ENCODE measurements at regions not wholly inside any gene's neighbourhood (a gene's known extent, or its start where the extent isn't known, plus 50 kb on each side); places are given as distances from the start of the nearest gene placed in this dataset.

- no peak overlapping the region for H3K4me3 Mint-ChIP-seq
- intact Hi-C loops (cut with DNase I, micrococcal nuclease): no loop called here
- no peaks in the 10 kb centered on the region for H3K9me3 Mint-ChIP-seq (ENCODE audit: low read depth)
- ChIA-PET CTCF (no interaction called here), POLR2A (no interaction called here)
- H3K27ac Mint-ChIP-seq: no peak overlapping the region
- DNase-seq (no peak), ATAC-seq (no peak)
- peaks cover 5% of the 10 kb centered on the region for H3K27me3 Mint-ChIP-seq
- H3K4me1 Mint-ChIP-seq: no peaks in the 10 kb centered on the region
- H3K36me3 Mint-ChIP-seq (ENCODE audit: low read depth): no peaks in the 10 kb centered on the region
These were observed 164.1 kb upstream of the PELI2 start for GRCh38 chr14:55954108-55954507.

DNA sequence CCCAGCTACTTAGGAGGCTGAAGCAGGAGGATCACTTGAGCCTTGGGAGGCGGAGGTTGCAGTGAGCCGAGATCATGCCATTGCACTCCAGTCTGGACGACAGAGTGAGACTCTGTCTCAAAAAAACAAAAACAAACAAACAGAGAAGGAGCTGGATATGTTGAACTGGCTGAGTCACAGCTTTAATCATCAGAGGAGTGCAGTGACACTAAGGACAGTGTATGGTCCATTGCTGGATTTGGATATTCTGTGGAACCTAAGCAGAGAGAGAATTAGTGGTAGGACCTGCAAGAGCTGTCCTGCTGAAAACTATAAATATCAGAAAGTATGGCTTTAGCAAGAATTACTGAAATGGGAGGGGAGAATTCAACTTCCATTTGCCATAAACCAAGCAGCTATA, 163.0 kb upstream of the PELI2 start:
- Mint-ChIP-seq H3K4me1 (no peaks in the 10 kb centered on the region), H3K9me3 (ENCODE audit: low read depth) (no peaks in the 10 kb centered on the region), H3K27me3 (peaks cover 2% of the 10 kb centered on the region), H3K27ac (no peak overlapping the region), H3K4me3 (no peak overlapping the region), H3K36me3 (ENCODE audit: low read depth) (no peaks in the 10 kb centered on the region)
- ATAC-seq: no peak
- ChIA-PET CTCF (no interaction called here), POLR2A (no interaction called here)
- intact Hi-C loops (cut with DNase I, micrococcal nuclease): no loop called here
- no peak for DNase-seq

- DNase-seq (no peak), ATAC-seq (no peak)
- Mint-ChIP-seq H3K27me3 (peaks cover 4% of the 10 kb centered on the region), H3K36me3 (ENCODE audit: low read depth) (no peaks in the 10 kb centered on the region), H3K4me1 (no peaks in the 10 kb centered on the region), H3K9me3 (ENCODE audit: low read depth) (no peaks in the 10 kb centered on the region), H3K4me3 (no peak overlapping the region), H3K27ac (no peak overlapping the region)
- POLR2A ChIA-PET: no interaction called here
- intact Hi-C loops (cut with DNase I, micrococcal nuclease): no loop called here
- CTCF ChIA-PET: interaction anchor here (0.9 to 1.2 kb wide), 2 partner anchors 10 to 13 kb away, joined by 3 to 6 read pairs; no protein-coding TSS in a partner anchor
These were observed 160.3 kb upstream of the PELI2 start for GRCh38 chr14:55957950-55958349.

GRCh38 chr14:55963295-55963694, 154.9 kb upstream of the PELI2 start:
- Mint-ChIP-seq H3K4me1 (no peaks in the 10 kb centered on the region), H3K27ac (no peak overlapping the region), H3K4me3 (no peak overlapping the region), H3K9me3 (ENCODE audit: low read depth) (no peaks in the 10 kb centered on the region), H3K27me3 (peaks cover 9% of the 10 kb centered on the region), H3K36me3 (ENCODE audit: low read depth) (no peaks in the 10 kb centered on the region)
- POLR2A ChIA-PET: no interaction called here
- ATAC-seq (no peak), DNase-seq (no peak)
- CTCF ChIA-PET: no interaction called here
- intact Hi-C loops (cut with DNase I, micrococcal nuclease): no loop called here

GRCh38 chr14:55964091-55964490, 154.1 kb upstream of the PELI2 start:
- no peaks in the 10 kb centered on the region for H3K9me3 Mint-ChIP-seq (ENCODE audit: low read depth)
- POLR2A ChIA-PET: no interaction called here
- intact Hi-C loops (cut with DNase I, micrococcal nuclease): no loop called here
- peaks cover 9% of the 10 kb centered on the region for H3K27me3 Mint-ChIP-seq
- no peak for DNase-seq
- ATAC-seq: no peak
- H3K4me3 Mint-ChIP-seq: no peak overlapping the region
- H3K27ac Mint-ChIP-seq: no peak overlapping the region
- CTCF ChIA-PET: no interaction called here
- no peaks in the 10 kb centered on the region for H3K4me1 Mint-ChIP-seq
- H3K36me3 Mint-ChIP-seq (ENCODE audit: low read depth): no peaks in the 10 kb centered on the region

- intact Hi-C loops (cut with DNase I, micrococcal nuclease): no loop called here
- no peaks in the 10 kb centered on the region for H3K36me3 Mint-ChIP-seq (ENCODE audit: low read depth)
- H3K27ac Mint-ChIP-seq: no peak overlapping the region
- no peak overlapping the region for H3K4me3 Mint-ChIP-seq
- DNase-seq (no peak), ATAC-seq (no peak)
- H3K4me1 Mint-ChIP-seq: no peaks in the 10 kb centered on the region
- no peaks in the 10 kb centered on the region for H3K9me3 Mint-ChIP-seq (ENCODE audit: low read depth)
- H3K27me3 Mint-ChIP-seq: peaks cover 9% of the 10 kb centered on the region
- ChIA-PET CTCF (interaction anchor here (0.9 kb wide), 1 partner anchor 470 kb away, joined by 3 read pairs; no protein-coding TSS in a partner anchor), POLR2A (no interaction called here)
These were observed 153.4 kb upstream of the PELI2 start for GRCh38 chr14:55964821-55965220.

DNA sequence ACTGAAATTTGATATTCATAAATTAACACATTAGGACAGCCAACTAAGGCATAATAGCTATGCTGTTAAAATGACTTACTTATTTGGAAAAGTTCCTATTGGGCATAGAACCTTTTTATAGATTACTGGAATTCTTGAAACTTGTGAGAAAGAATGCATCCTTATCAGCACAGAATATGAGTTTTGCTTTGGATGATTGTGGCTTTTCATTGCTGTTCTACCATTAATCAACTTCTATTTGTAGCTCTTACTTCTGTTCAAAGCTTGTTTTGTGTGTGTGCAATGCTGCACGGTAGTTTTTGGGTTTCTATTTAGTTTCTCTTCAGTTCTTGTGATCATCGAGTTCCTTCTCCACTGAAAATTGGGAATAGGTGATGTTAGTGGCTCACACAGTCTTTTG, 152.4 kb upstream of the PELI2 start:
- intact Hi-C loops (cut with DNase I, micrococcal nuclease): no loop called here
- DNase-seq: no peak
- no peaks in the 10 kb centered on the region for H3K4me1 Mint-ChIP-seq
- peaks cover 7% of the 10 kb centered on the region for H3K27me3 Mint-ChIP-seq
- no peaks in the 10 kb centered on the region for H3K9me3 Mint-ChIP-seq (ENCODE audit: low read depth)
- POLR2A ChIA-PET: no interaction called here
- no peak for ATAC-seq
- no peak overlapping the region for H3K4me3 Mint-ChIP-seq
- CTCF ChIA-PET: no interaction called here
- no peak overlapping the region for H3K27ac Mint-ChIP-seq
- H3K36me3 Mint-ChIP-seq (ENCODE audit: low read depth): no peaks in the 10 kb centered on the region

DNA sequence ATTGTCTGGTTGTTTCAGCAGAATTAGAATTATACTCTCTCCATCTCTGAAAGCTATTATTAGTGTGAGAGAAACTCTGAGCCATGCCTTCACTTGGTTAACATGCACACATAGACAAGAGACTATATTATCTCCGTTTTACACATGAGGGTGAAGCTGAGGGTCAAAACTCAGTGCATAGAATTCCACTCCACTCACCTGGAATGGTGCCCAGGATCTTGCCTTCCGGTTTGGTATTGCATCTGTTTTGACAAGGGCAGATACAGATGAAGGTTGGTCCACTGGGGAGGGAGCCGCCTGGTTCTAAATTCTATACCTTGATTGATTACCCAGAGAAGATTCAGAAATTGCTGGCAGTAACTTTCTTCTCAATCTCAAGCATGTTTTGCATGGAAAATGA, 149.5 kb upstream of the PELI2 start:
- intact Hi-C loops (cut with DNase I, micrococcal nuclease): no loop called here
- no peaks in the 10 kb centered on the region for H3K36me3 Mint-ChIP-seq (ENCODE audit: low read depth)
- H3K4me1 Mint-ChIP-seq: no peaks in the 10 kb centered on the region
- no peak for DNase-seq
- H3K27me3 Mint-ChIP-seq: peaks cover 7% of the 10 kb centered on the region
- no peak overlapping the region for H3K27ac Mint-ChIP-seq
- POLR2A ChIA-PET: no interaction called here
- no peak overlapping the region for H3K4me3 Mint-ChIP-seq
- no peak for ATAC-seq
- no peaks in the 10 kb centered on the region for H3K9me3 Mint-ChIP-seq (ENCODE audit: low read depth)
- CTCF ChIA-PET: interaction anchor here (0.6 to 1.2 kb wide), 2 partner anchors 211 to 335 kb away, joined by 3 to 5 read pairs; no protein-coding TSS in a partner anchor

DNA sequence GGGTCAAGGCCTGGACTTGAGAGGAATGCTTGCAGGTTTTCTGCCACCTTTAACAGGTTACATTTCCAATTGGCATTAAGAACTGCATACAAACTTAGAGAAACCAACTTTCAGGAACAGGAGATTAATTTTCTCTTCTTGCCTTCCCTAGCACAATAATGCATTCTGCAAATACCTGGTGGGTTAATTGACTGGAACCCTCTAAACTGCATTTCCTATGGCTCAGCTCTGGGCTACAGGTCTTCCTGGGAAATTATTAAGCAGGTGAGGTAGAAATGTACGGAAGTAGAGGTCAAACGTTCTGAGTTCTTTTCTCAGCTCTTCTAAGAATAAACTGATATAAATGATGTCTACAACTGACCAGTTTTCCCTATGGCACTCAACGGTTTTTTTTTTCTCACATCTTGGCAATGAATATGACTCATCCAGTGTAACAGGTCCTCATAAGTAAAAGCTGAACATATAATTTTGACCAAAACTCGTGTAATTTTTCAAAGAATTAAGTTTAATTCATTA, 144.9 kb upstream of the PELI2 start:
- H3K27me3 Mint-ChIP-seq: peaks cover 6% of the 10 kb centered on the region
- ChIA-PET CTCF (no interaction called here), POLR2A (interaction anchor here (0.6 kb wide), 1 partner anchor 184 kb away, joined by 4 read pairs; no protein-coding TSS in a partner anchor)
- H3K27ac Mint-ChIP-seq: no peak overlapping the region
- no peak for ATAC-seq
- H3K36me3 Mint-ChIP-seq (ENCODE audit: low read depth): no peaks in the 10 kb centered on the region
- no peaks in the 10 kb centered on the region for H3K9me3 Mint-ChIP-seq (ENCODE audit: low read depth)
- no peaks in the 10 kb centered on the region for H3K4me1 Mint-ChIP-seq
- intact Hi-C loops (cut with DNase I, micrococcal nuclease): no loop called here
- no peak overlapping the region for H3K4me3 Mint-ChIP-seq
- DNase-seq: no peak

- H3K27ac Mint-ChIP-seq: no peak overlapping the region
- intact Hi-C loops (cut with DNase I, micrococcal nuclease): no loop called here
- ChIA-PET POLR2A (no interaction called here), CTCF (no interaction called here)
- no peaks in the 10 kb centered on the region for H3K4me1 Mint-ChIP-seq
- no peak for ATAC-seq
- no peak for DNase-seq
- H3K4me3 Mint-ChIP-seq: no peak overlapping the region
- peaks cover 6% of the 10 kb centered on the region for H3K27me3 Mint-ChIP-seq
- no peaks in the 10 kb centered on the region for H3K36me3 Mint-ChIP-seq (ENCODE audit: low read depth)
- no peaks in the 10 kb centered on the region for H3K9me3 Mint-ChIP-seq (ENCODE audit: low read depth)
These were observed 144.1 kb upstream of the PELI2 start for GRCh38 chr14:55973911-55974630.

DNA sequence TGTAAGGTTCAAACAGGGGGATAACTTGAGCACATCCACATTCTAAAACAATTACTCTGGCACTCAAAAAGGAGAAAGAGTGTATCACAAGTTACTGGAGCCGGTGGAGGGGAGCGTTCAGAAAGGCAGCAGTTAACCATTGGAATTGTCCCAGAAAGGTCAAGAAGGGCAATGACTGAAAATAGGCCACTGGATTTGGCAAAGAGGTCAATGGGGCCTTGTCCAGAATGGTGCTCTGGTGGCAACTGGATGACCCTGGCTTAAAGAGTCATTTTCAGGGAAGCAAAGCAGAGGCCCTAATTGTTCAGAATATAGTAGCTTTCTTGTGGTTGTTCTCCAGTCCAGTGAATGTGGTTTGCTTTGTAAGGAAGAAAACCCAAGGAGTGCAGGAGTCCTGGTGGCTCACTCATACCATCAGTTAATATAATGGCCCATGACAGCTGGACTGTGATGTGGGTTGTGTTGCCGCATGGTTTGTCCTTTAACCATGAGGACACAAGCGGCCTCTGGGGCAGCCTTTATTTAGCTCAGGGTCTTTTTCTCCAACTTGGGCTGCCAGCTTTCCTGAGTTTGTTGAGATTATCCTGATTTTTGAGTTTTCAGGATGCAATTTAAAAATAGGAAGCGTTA, 142.8 kb upstream of the PELI2 start:
- ChIA-PET POLR2A (no interaction called here), CTCF (interaction anchor here (0.6 kb wide), 1 partner anchor 672 kb away, joined by 3 read pairs; no protein-coding TSS in a partner anchor)
- no peak overlapping the region for H3K4me3 Mint-ChIP-seq
- peaks cover 6% of the 10 kb centered on the region for H3K27me3 Mint-ChIP-seq
- peaks cover 3% of the 10 kb centered on the region for H3K9me3 Mint-ChIP-seq (ENCODE audit: low read depth)
- ATAC-seq (no peak), DNase-seq (no peak)
- intact Hi-C loops (cut with DNase I, micrococcal nuclease): no loop called here
- no peak overlapping the region for H3K27ac Mint-ChIP-seq
- H3K36me3 Mint-ChIP-seq (ENCODE audit: low read depth): peaks cover 2% of the 10 kb centered on the region
- H3K4me1 Mint-ChIP-seq: peaks cover 2% of the 10 kb centered on the region

GRCh38 chr14:55976219-55976618, 142.0 kb upstream of the PELI2 start:
- no peak for ATAC-seq
- Mint-ChIP-seq H3K9me3 (ENCODE audit: low read depth) (peaks cover 5% of the 10 kb centered on the region), H3K4me1 (peaks cover 7% of the 10 kb centered on the region), H3K27ac (no peak overlapping the region), H3K4me3 (no peak overlapping the region), H3K27me3 (peaks cover under 1% of the 10 kb centered on the region), H3K36me3 (ENCODE audit: low read depth) (peaks cover 4% of the 10 kb centered on the region)
- intact Hi-C loops (cut with DNase I, micrococcal nuclease): no loop called here
- POLR2A ChIA-PET: no interaction called here
- CTCF ChIA-PET: interaction anchor here (1.1 kb wide), 1 partner anchor 9 kb away, joined by 3 read pairs; no protein-coding TSS in a partner anchor
- DNase-seq: no peak
